GM23248 (cell line): ENCODE measurements at regions not wholly inside any gene's neighbourhood (a gene's known extent, or its start where the extent isn't known, plus 50 kb on each side); places are given as distances from the start of the nearest gene placed in this dataset.

Source experiments
- EZH2 ChIP-seq: fragments of 200-600 bp; sonication (generic); IDR thresholded peaks from 2 replicates; pipeline ENCODE4 v1.6.1; 2018; ENCODE audit warnings: antibody characterized with exemption, mild to moderate bottlenecking; ENCODE audit not compliant: insufficient read depth, poor library complexity, severe bottlenecking
- EZH2phosphoT487 ChIP-seq: fragments of 200-600 bp; sonication (generic); IDR thresholded peaks from 2 replicates; pipeline ENCODE4 v1.6.1; 2018; ENCODE audit warnings: antibody characterized with exemption, moderate library complexity, mild to moderate bottlenecking, low read depth; ENCODE audit not compliant: insufficient read depth

- no peak for TF ChIP-seq EZH2
- no peak for TF ChIP-seq EZH2phosphoT487
Observed at GRCh38 chrX:148185631-148186030, 204.5 kb downstream of the FMR1NB start.
